ENCODE measurements at regions not wholly inside any gene's neighbourhood (a gene's known extent, or its start where the extent isn't known, plus 50 kb on each side); places are given as distances from the start of the nearest gene placed in this dataset.
A peak's percentile ranks its signal among the peaks of the same experiment; 100 is the strongest.

DNA sequence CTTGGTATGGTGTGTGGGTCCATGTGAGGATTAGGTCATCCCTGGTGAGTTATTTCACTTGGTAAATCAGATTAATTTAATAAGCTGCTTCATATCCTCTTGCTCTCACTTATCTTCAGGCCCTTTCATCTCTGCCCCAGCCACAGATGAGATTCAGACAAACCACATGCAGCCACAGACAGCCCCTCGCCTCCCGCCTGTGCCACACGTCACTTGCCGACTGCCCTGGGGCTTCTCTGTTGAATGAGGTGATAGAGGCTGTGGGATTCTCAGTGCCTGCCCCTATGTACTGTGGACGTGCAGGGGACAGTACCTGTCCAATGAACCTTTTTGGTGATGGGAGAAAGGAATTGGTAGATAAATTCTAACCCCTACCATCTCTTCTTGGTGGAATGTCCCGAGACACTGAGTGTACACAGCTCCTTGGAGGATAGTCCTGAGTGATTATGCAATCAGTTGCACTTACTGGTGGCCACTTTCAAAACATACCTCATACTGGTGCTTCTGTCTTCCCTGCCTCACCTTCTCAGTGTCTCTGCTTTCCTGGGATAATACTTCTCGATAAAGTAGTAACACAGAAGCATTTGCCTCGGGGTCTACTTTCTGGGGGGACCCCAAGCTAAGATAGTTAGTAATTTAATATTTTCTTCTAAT is 248.7 kb downstream of the TTC6 start:
- H3K79me2 ChIP-seq (ENCODE audit: insufficient read depth, low read length): no peaks in the 10 kb centered on the region
- H3K9ac ChIP-seq (ENCODE audit: insufficient read depth, low read depth, low read length): no peak overlapping the region
- H3K36me3 ChIP-seq (replicated peaks in 1 of 2; ENCODE audit: control insufficient read depth in 1 of 2, insufficient read depth in 2 of 2, low read length in 2 of 2): no peaks in the 10 kb centered on the region
- no peaks in the 10 kb centered on the region for H3K27me3 ChIP-seq (ENCODE audit: control insufficient read depth in 1 of 2, insufficient read depth in 2 of 2, low read length in 2 of 2)
- H3K27ac ChIP-seq (ENCODE audit: extremely low read length, insufficient read depth, low read length): no peak overlapping the region
- WGBS (ENCODE audit: low lambda C conversion rate): 90% methylated on average over 8 of the region's 8 CpGs
- ChIA-PET CTCF (ENCODE audit: low intra/inter-chr PET ratio, low total read pairs) (no interaction called here), POLR2A (interaction anchor here (1.2 to 1.4 kb wide), 2 partner anchors 14 to 21 kb away, joined by 3 to 4 read pairs; no protein-coding TSS in a partner anchor)
- intact Hi-C loops (cut with micrococcal nuclease; ENCODE audit: unreplicated experiment) (no loop called here), in situ Hi-C loops (cut with HindIII; ENCODE audit: extremely low pct_ligation_motif_present, low pct_unique_long_range_greater_than_20kb) (loop anchor here (25.0 kb wide), 1 partner anchor 1982 kb away; no protein-coding TSS in a partner anchor)
- FAIRE-seq (no peak), DNase-seq (ENCODE audit: low spot score) (no peak), ATAC-seq (peak; percentile 54)
- BruUV-seq (replicated peaks): no TSS peak
- no peaks in the 10 kb centered on the region for H4K20me1 ChIP-seq (ENCODE audit: insufficient read depth, low read length)
- no peaks in the 10 kb centered on the region for H3K9me3 ChIP-seq (ENCODE audit: low read length)
- no peak overlapping the region for H3K4me2 ChIP-seq (ENCODE audit: low read depth, low read length)
- H2AFZ ChIP-seq (ENCODE audit: low read length): no peak overlapping the region
- no peak overlapping the region for H3K4me3 ChIP-seq (replicated peaks in 1 of 3; ENCODE audit: insufficient read depth in 1 of 3, low read depth in 2 of 3, low read length in 3 of 3)
- peaks cover 30% of the 10 kb centered on the region for H3K4me1 ChIP-seq (ENCODE audit: insufficient read depth, low read length)
- no peak for TF ChIP-seq HNF4G (IDR thresholded peaks at IDR 0.05; ENCODE audit: borderline replicate concordance, low read depth, low read length)
- TF ChIP-seq HNF4G (CRISPR knock-in tag; IDR thresholded peaks at IDR 0.05; ENCODE audit: borderline replicate concordance, low read depth): no peak
- TF ChIP-seq, protein P1, sequence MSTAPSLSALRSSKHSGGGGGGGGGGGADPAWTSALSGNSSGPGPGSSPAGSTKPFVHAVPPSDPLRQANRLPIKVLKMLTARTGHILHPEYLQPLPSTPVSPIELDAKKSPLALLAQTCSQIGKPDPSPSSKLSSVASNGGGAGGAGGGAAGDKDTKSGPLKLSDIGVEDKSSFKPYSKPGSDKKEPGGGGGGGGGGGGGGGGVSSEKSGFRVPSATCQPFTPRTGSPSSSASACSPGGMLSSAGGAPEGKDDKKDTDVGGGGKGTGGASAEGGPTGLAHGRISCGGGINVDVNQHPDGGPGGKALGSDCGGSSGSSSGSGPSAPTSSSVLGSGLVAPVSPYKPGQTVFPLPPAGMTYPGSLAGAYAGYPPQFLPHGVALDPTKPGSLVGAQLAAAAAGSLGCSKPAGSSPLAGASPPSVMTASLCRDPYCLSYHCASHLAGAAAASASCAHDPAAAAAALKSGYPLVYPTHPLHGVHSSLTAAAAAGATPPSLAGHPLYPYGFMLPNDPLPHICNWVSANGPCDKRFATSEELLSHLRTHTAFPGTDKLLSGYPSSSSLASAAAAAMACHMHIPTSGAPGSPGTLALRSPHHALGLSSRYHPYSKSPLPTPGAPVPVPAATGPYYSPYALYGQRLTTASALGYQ (CRISPR knock-in tag; IDR thresholded peaks at IDR 0.05): no peak
- no peak for TF ChIP-seq ZNF331 (CRISPR knock-in tag; IDR thresholded peaks at IDR 0.05)
- TF ChIP-seq ZNF292 (CRISPR knock-in tag; IDR thresholded peaks at IDR 0.05; ENCODE audit: borderline replicate concordance, low read depth): no peak
- TF ChIP-seq, protein P2, sequence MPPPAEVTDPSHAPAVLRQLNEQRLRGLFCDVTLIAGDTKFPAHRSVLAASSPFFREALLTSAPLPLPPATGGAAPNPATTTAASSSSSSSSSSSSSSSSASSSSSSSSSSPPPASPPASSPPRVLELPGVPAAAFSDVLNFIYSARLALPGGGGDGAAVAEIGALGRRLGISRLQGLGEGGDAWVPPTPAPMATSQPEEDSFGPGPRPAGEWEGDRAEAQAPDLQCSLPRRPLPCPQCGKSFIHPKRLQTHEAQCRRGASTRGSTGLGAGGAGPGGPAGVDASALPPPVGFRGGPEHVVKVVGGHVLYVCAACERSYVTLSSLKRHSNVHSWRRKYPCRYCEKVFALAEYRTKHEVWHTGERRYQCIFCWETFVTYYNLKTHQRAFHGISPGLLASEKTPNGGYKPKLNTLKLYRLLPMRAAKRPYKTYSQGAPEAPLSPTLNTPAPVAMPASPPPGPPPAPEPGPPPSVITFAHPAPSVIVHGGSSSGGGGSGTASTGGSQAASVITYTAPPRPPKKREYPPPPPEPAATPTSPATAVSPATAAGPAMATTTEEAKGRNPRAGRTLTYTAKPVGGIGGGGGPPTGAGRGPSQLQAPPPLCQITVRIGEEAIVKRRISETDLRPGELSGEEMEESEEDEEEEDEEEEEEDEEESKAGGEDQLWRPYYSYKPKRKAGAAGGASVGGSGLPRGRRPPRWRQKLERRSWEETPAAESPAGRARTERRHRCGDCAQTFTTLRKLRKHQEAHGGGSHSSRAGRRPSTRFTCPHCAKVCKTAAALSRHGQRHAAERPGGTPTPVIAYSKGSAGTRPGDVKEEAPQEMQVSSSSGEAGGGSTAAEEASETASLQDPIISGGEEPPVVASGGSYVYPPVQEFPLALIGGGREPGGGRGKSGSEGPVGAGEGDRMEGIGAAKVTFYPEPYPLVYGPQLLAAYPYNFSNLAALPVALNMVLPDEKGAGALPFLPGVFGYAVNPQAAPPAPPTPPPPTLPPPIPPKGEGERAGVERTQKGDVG (CRISPR knock-in tag; IDR thresholded peaks at IDR 0.05; ENCODE audit: borderline replicate concordance): no peak
- TF ChIP-seq KLF12 (CRISPR knock-in tag; IDR thresholded peaks at IDR 0.05; ENCODE audit: borderline replicate concordance): no peak
- no peak for TF ChIP-seq TMF1 (CRISPR knock-in tag; IDR thresholded peaks at IDR 0.05; ENCODE audit: low read depth)
- TF ChIP-seq ZNF224 (CRISPR knock-in tag; IDR thresholded peaks at IDR 0.05): 0 out of 2 replicates have a peak, but pooled peaks have one; percentile 45
- no peak for TF ChIP-seq FOXK1 (CRISPR knock-in tag; IDR thresholded peaks at IDR 0.05; ENCODE audit: borderline replicate concordance, low read depth)
- TF ChIP-seq ELF4 (CRISPR knock-in tag; IDR thresholded peaks at IDR 0.05; ENCODE audit: borderline replicate concordance): no peak
- TF ChIP-seq, protein P3, sequence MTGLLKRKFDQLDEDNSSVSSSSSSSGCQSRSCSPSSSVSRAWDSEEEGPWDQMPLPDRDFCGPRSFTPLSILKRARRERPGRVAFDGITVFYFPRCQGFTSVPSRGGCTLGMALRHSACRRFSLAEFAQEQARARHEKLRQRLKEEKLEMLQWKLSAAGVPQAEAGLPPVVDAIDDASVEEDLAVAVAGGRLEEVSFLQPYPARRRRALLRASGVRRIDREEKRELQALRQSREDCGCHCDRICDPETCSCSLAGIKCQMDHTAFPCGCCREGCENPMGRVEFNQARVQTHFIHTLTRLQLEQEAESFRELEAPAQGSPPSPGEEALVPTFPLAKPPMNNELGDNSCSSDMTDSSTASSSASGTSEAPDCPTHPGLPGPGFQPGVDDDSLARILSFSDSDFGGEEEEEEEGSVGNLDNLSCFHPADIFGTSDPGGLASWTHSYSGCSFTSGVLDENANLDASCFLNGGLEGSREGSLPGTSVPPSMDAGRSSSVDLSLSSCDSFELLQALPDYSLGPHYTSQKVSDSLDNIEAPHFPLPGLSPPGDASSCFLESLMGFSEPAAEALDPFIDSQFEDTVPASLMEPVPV (CRISPR knock-in tag; IDR thresholded peaks at IDR 0.05): no peak
- no peak for TF ChIP-seq MXD4 (CRISPR knock-in tag; IDR thresholded peaks at IDR 0.05)
- TF ChIP-seq BCL6 (CRISPR knock-in tag; IDR thresholded peaks at IDR 0.05): no peak
- peak; percentile 86 for TF ChIP-seq CEBPG (CRISPR knock-in tag; IDR thresholded peaks at IDR 0.05)
- TF ChIP-seq HDAC6 (IDR thresholded peaks at IDR 0.05; ENCODE audit: low read depth, low read length): no peak
- 0 out of 2 replicates have a peak, but pooled peaks have one; percentile 14 for TF ChIP-seq ZMYM4 (CRISPR knock-in tag; IDR thresholded peaks at IDR 0.05)
- no peak for TF ChIP-seq FOXM1 (CRISPR knock-in tag; IDR thresholded peaks at IDR 0.05)
- TF ChIP-seq NFKB2 (CRISPR knock-in tag; IDR thresholded peaks at IDR 0.05; ENCODE audit: borderline replicate concordance): no peak
